GM06990 (cell line): ENCODE measurements at regions not wholly inside any gene's neighbourhood (a gene's known extent, or its start where the extent isn't known, plus 50 kb on each side); places are given as distances from the start of the nearest gene placed in this dataset.

Experiments
- DNase-seq: peaks from one replicate; pipeline ENCODE4 v3.0.0-alpha.2; 2011; ENCODE audit not compliant: insufficient read length; ENCODE audit errors: extremely low read depth
- H3K27me3 ChIP-seq: replicated peaks from 2 replicates; pipeline ENCODE4 v1.6.0; 2011; ENCODE audit warnings: low read length; ENCODE audit not compliant: control insufficient read depth, insufficient read depth
- H3K36me3 ChIP-seq: 2 replicates; pipeline ENCODE4 v1.5.1; 2011; ENCODE audit warnings: low read length; ENCODE audit not compliant: control insufficient read depth, insufficient read depth
- H3K4me3 ChIP-seq: replicated peaks from 2 replicates; pipeline ENCODE4 v1.5.1; 2011; ENCODE audit warnings: low read depth, mild to moderate bottlenecking, control low read depth, low read length
- TF ChIP-seq, protein P1 (sequence below): IDR thresholded peaks from 2 replicates; pipeline ENCODE4 v1.5.1; 2011; ENCODE audit warnings: low read length, control low read depth, mild to moderate bottlenecking, inconsistent platforms; ENCODE audit not compliant: insufficient read depth, poor library complexity, severe bottlenecking

DNA sequence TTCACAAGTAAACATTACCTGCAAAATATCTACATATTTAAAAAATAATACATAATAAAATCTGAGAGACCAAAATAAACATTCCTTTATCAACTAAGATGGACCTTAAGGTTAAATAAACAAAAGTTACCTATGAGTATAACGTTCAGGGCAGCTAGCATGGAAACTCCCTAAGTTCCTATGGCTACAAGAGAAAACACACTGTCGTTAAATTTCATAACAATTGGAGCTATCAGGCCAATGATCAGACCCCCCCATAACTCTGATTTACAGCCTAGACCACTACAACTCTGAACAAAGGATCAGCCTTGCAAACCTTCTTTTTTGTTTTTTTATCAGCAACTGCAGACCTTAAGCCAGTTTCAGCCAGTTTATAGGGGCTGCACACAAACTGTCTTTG is 1418.4 kb downstream of the PCDH18 start:
- no peaks in the 10 kb centered on the region for H3K27me3 ChIP-seq
- no peak overlapping the region for H3K4me3 ChIP-seq
- DNase-seq, result no peak
- H3K36me3 ChIP-seq, result no peaks in the 10 kb centered on the region
- TF ChIP-seq, protein P1, sequence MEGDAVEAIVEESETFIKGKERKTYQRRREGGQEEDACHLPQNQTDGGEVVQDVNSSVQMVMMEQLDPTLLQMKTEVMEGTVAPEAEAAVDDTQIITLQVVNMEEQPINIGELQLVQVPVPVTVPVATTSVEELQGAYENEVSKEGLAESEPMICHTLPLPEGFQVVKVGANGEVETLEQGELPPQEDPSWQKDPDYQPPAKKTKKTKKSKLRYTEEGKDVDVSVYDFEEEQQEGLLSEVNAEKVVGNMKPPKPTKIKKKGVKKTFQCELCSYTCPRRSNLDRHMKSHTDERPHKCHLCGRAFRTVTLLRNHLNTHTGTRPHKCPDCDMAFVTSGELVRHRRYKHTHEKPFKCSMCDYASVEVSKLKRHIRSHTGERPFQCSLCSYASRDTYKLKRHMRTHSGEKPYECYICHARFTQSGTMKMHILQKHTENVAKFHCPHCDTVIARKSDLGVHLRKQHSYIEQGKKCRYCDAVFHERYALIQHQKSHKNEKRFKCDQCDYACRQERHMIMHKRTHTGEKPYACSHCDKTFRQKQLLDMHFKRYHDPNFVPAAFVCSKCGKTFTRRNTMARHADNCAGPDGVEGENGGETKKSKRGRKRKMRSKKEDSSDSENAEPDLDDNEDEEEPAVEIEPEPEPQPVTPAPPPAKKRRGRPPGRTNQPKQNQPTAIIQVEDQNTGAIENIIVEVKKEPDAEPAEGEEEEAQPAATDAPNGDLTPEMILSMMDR, result no peak

DNA sequence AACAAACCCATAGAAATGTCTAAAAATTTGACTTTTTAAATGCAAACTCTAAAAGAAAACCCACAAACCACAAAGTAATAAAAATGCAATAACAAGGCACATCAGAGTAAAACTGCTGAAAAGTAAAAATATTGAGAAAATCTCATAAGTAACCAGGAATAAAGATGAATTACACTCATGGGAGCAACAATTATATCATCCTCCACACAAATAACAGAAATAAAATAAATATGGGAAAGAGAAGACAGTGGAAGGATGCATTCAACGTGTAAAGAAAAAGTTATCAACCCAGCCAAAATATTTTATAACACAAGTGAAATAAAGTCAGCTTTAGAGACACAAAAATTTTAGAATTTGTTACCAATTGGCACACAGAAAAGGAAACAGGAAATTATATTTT is 1420.2 kb downstream of the PCDH18 start:
- no peak overlapping the region for H3K4me3 ChIP-seq
- H3K27me3 ChIP-seq, result no peaks in the 10 kb centered on the region
- no peaks in the 10 kb centered on the region for H3K36me3 ChIP-seq
- no peak for DNase-seq
- TF ChIP-seq, protein P1, result no peak

DNA sequence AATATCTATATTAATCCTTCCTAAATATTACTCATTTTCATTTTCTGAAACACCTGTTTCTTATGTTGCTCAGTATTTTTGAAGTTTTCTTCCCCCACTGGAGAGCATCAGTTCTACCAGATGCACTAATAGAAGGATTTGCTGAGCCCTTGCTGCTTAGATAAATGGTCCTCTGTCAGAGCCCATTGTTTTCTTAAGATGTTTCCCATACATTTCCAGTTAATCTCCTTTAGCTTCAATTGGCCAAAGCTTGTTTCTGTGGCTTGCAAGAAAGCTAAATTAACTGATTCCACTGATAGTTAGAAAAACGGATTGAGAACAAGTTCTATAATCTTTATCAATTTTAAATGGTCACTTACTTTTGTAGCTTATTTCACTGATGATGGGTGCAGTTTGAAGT is 1425.5 kb downstream of the PCDH18 start:
- TF ChIP-seq, protein P1, result no peak
- no peaks in the 10 kb centered on the region for H3K27me3 ChIP-seq
- H3K4me3 ChIP-seq, result no peak overlapping the region
- no peak for DNase-seq
- no peaks in the 10 kb centered on the region for H3K36me3 ChIP-seq

DNA sequence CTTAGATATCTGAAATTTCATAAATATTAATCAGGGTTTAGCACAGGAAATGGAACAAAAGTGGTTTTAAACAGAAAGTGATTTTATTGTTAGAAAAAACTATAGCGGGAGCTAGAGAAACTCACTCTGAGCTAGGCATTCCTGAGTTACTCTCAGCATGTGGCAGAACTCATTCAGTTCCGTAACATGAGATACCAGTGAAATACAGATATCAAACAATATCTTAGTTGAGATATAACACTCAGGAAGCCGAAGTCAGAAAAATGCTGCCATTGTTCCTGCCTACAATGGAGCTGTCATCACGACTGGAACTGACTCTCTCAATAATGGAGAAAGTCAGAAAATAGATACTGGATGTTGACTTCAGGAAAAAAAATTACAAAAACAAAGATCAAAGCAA is 1428.7 kb downstream of the PCDH18 start:
- H3K27me3 ChIP-seq, result no peaks in the 10 kb centered on the region
- DNase-seq, result no peak
- H3K36me3 ChIP-seq, result no peaks in the 10 kb centered on the region
- H3K4me3 ChIP-seq, result no peak overlapping the region
- TF ChIP-seq, protein P1, result no peak

DNA sequence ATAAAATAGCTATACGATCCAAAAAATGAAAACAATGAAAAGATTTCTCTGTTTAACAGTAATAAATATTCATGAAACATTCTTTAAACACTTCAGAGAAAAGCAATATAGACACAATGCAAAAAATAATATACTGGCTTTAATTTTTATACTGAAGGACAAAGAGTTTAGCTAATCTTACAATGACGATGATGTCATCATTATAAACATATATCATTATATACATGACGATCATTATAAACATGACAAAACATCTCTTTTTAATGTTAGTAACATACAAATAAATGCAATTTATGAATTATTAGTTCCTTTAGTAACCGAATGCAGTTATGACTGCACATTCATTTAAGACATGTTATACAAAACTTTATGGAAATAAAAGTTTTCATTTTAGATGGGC is 1434.6 kb downstream of the PCDH18 start:
- no peak overlapping the region for H3K4me3 ChIP-seq
- H3K36me3 ChIP-seq, result no peaks in the 10 kb centered on the region
- no peaks in the 10 kb centered on the region for H3K27me3 ChIP-seq
- no peak for DNase-seq
- TF ChIP-seq, protein P1, result no peak

DNA sequence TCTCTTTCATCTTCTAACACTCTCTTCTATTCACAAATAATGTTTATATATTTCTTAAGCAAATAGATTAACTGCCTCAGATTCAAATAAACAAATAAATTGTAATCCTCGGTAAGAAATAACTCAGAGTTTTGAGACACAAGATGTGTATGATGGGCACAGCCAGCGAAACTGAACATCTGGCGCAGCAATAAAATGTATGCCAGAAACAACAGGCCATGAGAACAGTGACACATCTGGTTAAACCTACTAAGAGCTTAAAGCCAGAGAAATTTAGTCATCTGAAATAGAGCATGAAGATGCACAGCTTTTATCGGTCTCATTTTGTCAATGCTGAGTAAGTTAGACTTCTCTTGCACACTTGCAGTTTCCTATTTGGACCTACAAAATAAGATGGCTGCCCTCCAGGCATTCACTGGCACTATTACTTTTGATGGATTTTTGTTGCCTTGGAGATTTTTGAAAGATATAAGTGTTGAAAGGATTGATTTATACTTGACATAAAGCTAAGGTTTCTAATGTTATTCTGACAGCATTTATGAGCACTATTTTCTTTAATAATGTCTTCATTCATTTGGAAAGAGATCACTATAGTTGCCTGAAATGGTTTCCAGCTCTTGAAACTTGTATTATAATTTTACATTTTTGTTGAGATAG is 1444.0 kb downstream of the PCDH18 start:
- TF ChIP-seq, protein P1, result no peak

More for the DNA sequence above, 1444.0 kb downstream of the PCDH18 start:
- Histone ChIP-seq H3K4me3 (no peak overlapping the region), H3K36me3 (no peaks in the 10 kb centered on the region), H3K27me3 (no peaks in the 10 kb centered on the region)
- no peak for DNase-seq
